Naive thymus-derived CD8-positive, alpha-beta T cell (primary cell): ENCODE measurements at regions not wholly inside any gene's neighbourhood (a gene's known extent, or its start where the extent isn't known, plus 50 kb on each side); places are given as distances from the start of the nearest gene placed in this dataset.

Source experiments
- ATAC-seq, 2 donors: fragments of 150-1000 bp; cut with Tn5 transposase in 1 of 2; sonication (Bioruptor Pico), chemical (Tn5 transposase) in 1 of 2; 1 replicate in 1 of 2; 2 replicates in 1 of 2; pipeline ENCODE4 v1.10.0; 2021; ENCODE audit warnings: mild to moderate bottlenecking in 2 of 2, moderate library complexity in 2 of 2
- POLR2A ChIA-PET: fragments of 350-600 bp; sonication (Branson Sonifier 250); formaldehyde crosslinking; loops from one replicate; lab custom pipeline; 2021; ENCODE audit warnings: antibody characterized with exemption; lab: Charles Lee
- DNase-seq, 10 donors: peaks; one replicate each; pipeline versions ENCODE4 v3.0.0 to v3.0.0-alpha.2; 2020 to 2022
- H3K27ac Mint-ChIP-seq, 10 donors: one replicate each; pipeline ENCODE4 v1.8.0; 2020 to 2022; ENCODE audit warnings: mild to moderate bottlenecking in 10 of 10, mixed read lengths in 10 of 10, moderate library complexity in 4 of 10, inconsistent platforms in 1 of 10
- H3K27me3 Mint-ChIP-seq, 5 donors: one replicate each; pipeline ENCODE4 v1.8.0; 2021 to 2022; ENCODE audit warnings: mixed read lengths in 5 of 5
- H3K36me3 Mint-ChIP-seq, 3 donors: one replicate each; pipeline ENCODE4 v1.8.0; 2020 to 2022; ENCODE audit warnings: mixed read lengths in 3 of 3, mild to moderate bottlenecking in 2 of 3, inconsistent platforms in 1 of 3
- H3K4me1 Mint-ChIP-seq, 4 donors: one replicate each; pipeline ENCODE4 v1.8.0; 2021 to 2022; ENCODE audit warnings: mixed read lengths in 4 of 4
- H3K4me3 Mint-ChIP-seq, 10 donors: one replicate each; pipeline ENCODE4 v1.8.0; 2020 to 2022; ENCODE audit warnings: mild to moderate bottlenecking in 10 of 10, mixed read lengths in 10 of 10, moderate library complexity in 6 of 10, inconsistent platforms in 1 of 10
- H3K9me3 Mint-ChIP-seq, 9 donors: one replicate each; pipeline ENCODE4 v1.8.0; 2020 to 2022; ENCODE audit warnings: mixed read lengths in 9 of 9, mild to moderate bottlenecking in 3 of 9, inconsistent platforms in 1 of 9, moderate library complexity in 1 of 9

DNA sequence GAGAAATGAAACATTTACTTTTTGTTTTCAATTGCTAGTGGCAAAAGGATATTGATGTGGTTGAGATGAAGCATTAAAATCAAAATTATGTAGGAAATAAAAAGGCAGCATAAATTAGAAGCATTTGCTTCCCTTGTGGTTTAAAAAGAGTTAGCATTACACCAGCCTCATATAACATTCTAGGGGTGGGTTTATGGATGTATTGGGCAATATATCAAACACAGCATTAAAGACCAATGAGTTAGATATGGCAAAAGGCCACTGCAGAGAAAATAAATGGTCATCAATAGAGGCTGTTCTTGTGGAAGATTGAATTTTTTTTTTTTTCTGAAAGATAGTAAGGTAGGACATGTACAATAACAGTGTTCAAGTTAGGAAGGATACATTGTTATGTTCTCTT is 473.0 kb downstream of the TLR4 start:
- Mint-ChIP-seq H3K36me3 (no peaks in the 10 kb centered on the region), H3K27ac (no peak overlapping the region), H3K9me3 (peaks cover 0 to 15% (median 2%) of the 10 kb centered on the region in 9 donors), H3K27me3 (peaks cover 0 to 8% (median 0%) of the 10 kb centered on the region in 5 donors), H3K4me3 (no peak overlapping the region), H3K4me1 (no peaks in the 10 kb centered on the region)
- no peak for ATAC-seq
- POLR2A ChIA-PET, result no interaction called here
- DNase-seq, result no peak

DNA sequence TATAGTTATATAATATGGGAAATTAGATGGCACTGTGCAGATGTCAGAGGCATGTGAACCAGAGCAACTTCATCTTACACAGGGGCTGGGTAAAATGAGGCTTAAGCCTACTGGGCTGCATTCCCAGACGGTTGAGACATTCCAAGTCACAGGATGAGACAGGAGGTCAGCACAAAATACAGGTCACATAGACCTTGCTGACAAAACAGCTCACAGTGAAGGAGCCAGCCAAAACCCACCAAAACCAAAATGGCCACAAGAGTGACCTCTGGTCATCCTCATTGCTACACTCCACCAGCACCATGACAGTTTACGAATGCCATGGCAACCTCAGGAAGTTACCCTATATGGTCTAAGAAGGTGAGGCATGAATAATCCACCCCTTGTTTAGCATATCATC is 479.4 kb downstream of the TLR4 start:
- ATAC-seq (no peak), DNase-seq (no peak)
- peaks cover 0 to 22% (median 0%) of the 10 kb centered on the region in 9 donors for H3K9me3 Mint-ChIP-seq
- POLR2A ChIA-PET, result no interaction called here
- H3K4me3 Mint-ChIP-seq, result no peak overlapping the region
- H3K4me1 Mint-ChIP-seq, result no peaks in the 10 kb centered on the region
- no peaks in the 10 kb centered on the region for H3K36me3 Mint-ChIP-seq
- H3K27ac Mint-ChIP-seq, result no peak overlapping the region
- H3K27me3 Mint-ChIP-seq, result peaks cover 0 to 8% (median 0%) of the 10 kb centered on the region in 5 donors

DNA sequence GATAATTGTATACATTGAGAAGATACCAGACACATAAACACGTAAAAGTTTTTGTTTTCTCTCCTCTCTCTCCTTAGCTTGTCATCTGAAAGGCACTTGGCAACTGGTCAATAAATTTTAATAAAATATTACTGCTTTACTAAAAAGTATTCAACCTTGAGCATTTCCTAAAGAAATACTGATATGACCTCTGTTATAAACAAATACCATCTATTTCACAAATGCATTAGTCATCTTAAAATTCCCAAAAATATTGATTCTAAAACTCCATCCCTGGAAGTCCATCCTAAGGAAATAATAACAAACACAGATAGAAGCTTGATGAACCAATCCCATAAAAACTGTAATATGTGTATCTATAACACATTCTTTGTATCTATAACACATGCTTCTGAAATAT is 483.2 kb downstream of the TLR4 start:
- peaks cover 0 to 25% (median 7%) of the 10 kb centered on the region in 9 donors for H3K9me3 Mint-ChIP-seq
- POLR2A ChIA-PET, result no interaction called here
- DNase-seq, result no peak

DNA sequence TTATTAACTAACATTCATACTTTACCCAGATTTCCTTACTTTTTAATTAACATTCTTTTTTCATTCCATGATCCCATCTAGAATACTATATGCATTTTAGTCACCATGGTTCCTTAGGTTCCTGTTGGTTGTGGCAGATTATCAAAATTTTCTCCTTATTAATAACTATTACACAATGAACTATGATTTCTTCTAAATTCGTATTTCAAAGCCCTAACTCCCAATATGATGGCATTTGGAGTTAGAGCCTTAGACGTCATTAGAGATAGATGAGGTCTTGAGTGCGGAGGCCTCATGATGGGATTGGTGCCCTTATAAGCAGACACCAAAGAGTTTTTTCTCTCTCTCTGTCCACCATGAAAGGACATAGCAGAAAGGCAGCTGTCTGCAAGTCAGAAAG is 485.4 kb downstream of the TLR4 start:
- no peak for DNase-seq
- POLR2A ChIA-PET, result no interaction called here
- peaks cover 0 to 10% (median 2%) of the 10 kb centered on the region in 3 donors for H3K36me3 Mint-ChIP-seq

More for the DNA sequence above, 483.2 kb downstream of the TLR4 start:
- no peak for ATAC-seq
- peaks cover 0 to 8% (median 2%) of the 10 kb centered on the region in 5 donors for H3K27me3 Mint-ChIP-seq
- H3K36me3 Mint-ChIP-seq, result peaks cover 0 to 10% (median 2%) of the 10 kb centered on the region in 3 donors
- H3K4me3 Mint-ChIP-seq, result no peak overlapping the region
- H3K27ac Mint-ChIP-seq, result no peak overlapping the region
- no peaks in the 10 kb centered on the region for H3K4me1 Mint-ChIP-seq

DNA sequence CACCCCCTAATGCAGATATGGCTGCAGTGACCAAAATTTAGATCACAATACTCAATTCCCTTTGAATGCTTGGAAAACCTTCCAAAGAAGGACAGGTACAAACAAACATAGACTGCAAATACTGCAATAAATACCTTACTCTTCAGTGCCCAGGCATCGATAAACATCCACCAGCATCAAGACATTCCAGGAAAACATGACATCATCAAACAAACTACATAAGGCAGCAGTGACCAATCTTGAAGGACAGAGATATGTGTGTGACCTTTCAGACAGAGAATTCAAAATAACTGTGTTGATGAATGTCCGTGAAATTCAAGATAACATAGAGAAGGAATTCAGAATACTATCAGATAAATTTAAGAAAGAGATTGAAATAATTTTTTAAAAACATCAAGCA is 488.6 kb downstream of the TLR4 start:
- Mint-ChIP-seq H3K4me3 (no peak overlapping the region), H3K36me3 (peaks cover 0 to 10% (median 2%) of the 10 kb centered on the region in 3 donors), H3K4me1 (no peaks in the 10 kb centered on the region), H3K27me3 (peaks cover 0 to 3% (median 2%) of the 10 kb centered on the region in 5 donors), H3K27ac (no peak overlapping the region), H3K9me3 (peaks cover 2 to 27% (median 16%) of the 10 kb centered on the region in 9 donors)
- POLR2A ChIA-PET, result no interaction called here
- DNase-seq (no peak), ATAC-seq (no peak)

More for the DNA sequence above, 485.4 kb downstream of the TLR4 start:
- Mint-ChIP-seq H3K9me3 (peaks cover 0 to 18% (median 10%) of the 10 kb centered on the region in 9 donors), H3K27me3 (peaks cover 0 to 3% (median 2%) of the 10 kb centered on the region in 5 donors), H3K4me3 (no peak overlapping the region), H3K4me1 (no peaks in the 10 kb centered on the region), H3K27ac (no peak overlapping the region)
- ATAC-seq, result no peak

DNA sequence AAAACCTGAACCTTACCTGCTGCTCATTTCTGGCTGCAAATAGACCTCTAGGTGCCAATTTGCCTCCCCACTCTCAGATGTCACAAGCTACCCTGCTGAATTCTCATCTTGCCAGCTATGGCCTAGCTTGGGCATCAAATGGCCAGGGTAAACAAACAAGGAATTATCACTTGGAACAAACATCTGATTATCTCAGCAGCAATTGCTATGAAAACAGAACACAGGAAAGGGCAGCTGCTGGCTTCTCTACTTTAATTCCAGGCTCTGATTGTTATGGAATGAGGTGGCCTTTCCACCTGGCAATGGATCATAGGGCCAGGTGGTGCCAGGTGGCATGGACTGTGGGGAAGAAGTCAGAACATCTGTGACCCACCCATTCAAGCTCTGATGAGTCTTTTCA is 505.1 kb downstream of the TLR4 start:
- Mint-ChIP-seq H3K4me1 (no peaks in the 10 kb centered on the region), H3K27ac (no peak overlapping the region), H3K9me3 (peaks cover 0 to 12% (median 2%) of the 10 kb centered on the region in 9 donors), H3K36me3 (peaks cover 0 to 10% (median 0%) of the 10 kb centered on the region in 3 donors), H3K4me3 (no peak overlapping the region), H3K27me3 (peaks cover 0 to 4% (median 0%) of the 10 kb centered on the region in 5 donors)
- DNase-seq, result no peak
- POLR2A ChIA-PET, result no interaction called here
- ATAC-seq, result no peak

DNA sequence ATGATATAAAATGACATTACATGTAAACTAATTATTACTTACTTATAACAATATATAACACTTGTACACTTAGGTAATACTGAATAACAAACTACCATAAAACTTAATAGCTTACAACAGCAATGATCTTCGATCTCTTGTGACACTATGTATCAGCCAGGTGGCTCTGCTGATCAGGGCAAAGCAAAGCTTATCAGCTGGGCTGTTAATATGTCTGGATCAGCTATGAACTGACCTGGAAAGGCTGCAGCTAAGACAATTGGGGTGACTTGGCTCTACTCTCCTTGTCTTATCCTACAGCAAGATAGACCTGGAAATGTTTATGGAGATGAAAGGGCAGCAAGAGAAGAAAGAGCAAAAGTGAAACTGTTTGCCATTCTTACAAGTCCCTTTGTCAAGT is 511.3 kb downstream of the TLR4 start:
- no peaks in the 10 kb centered on the region for H3K4me1 Mint-ChIP-seq
- H3K36me3 Mint-ChIP-seq, result no peaks in the 10 kb centered on the region
- no peak overlapping the region for H3K4me3 Mint-ChIP-seq
- peaks cover 0 to 13% (median 0%) of the 10 kb centered on the region in 9 donors for H3K9me3 Mint-ChIP-seq
- ATAC-seq (no peak), DNase-seq (no peak)
- no peak overlapping the region for H3K27ac Mint-ChIP-seq
- POLR2A ChIA-PET, result no interaction called here
- no peaks in the 10 kb centered on the region for H3K27me3 Mint-ChIP-seq

DNA sequence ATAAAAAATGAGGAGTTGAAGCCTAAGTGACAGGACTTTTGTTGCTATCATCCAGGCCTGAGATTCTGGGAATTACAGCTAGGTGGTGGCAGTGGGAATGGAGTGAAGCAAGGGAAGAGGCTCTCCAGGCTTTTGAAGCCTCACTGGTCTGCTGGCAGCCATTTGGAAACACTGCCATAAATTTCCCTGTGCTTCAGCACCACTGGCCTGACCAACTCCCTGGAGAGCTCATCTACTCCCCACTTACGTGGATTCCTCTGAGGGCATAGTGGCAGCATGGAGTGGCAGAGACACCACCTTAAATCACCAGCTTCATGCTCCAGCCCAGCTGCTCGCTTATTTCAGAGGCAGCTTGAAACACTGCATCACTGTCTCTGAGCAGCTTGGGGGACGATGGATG is 518.2 kb downstream of the TLR4 start:
- Mint-ChIP-seq H3K27ac (no peak overlapping the region), H3K4me3 (no peak overlapping the region), H3K27me3 (peaks cover 0 to 10% (median 2%) of the 10 kb centered on the region in 5 donors), H3K36me3 (no peaks in the 10 kb centered on the region), H3K9me3 (peaks cover 0 to 10% (median 0%) of the 10 kb centered on the region in 9 donors), H3K4me1 (no peaks in the 10 kb centered on the region)
- ATAC-seq (no peak), DNase-seq (no peak)
- POLR2A ChIA-PET, result no interaction called here

DNA sequence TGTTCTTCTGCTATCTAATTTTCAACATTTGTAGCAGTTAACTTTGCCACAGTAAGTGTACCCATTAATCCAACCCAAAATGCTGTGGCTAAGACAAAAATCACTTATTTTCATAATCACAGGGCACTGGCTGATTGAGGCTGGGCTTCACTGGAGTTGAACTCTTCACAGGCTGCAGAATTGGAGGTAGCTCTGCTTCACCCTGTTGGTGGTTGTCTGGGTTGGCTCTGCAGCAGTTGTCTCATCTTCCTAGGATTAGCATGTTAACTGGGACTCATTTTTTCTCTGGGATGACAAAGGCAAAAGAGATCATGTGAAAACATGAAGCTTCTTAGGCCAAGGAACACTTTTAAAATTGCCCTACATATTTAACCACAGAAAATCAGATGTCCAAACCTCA is 518.9 kb downstream of the TLR4 start:
- ATAC-seq (no peak), DNase-seq (no peak)
- peaks cover 0 to 9% (median 0%) of the 10 kb centered on the region in 9 donors for H3K9me3 Mint-ChIP-seq
- H3K27ac Mint-ChIP-seq, result no peak overlapping the region
- peaks cover 0 to 10% (median 2%) of the 10 kb centered on the region in 5 donors for H3K27me3 Mint-ChIP-seq
- no peak overlapping the region for H3K4me3 Mint-ChIP-seq
- POLR2A ChIA-PET, result no interaction called here
- no peaks in the 10 kb centered on the region for H3K36me3 Mint-ChIP-seq
- H3K4me1 Mint-ChIP-seq, result no peaks in the 10 kb centered on the region

DNA sequence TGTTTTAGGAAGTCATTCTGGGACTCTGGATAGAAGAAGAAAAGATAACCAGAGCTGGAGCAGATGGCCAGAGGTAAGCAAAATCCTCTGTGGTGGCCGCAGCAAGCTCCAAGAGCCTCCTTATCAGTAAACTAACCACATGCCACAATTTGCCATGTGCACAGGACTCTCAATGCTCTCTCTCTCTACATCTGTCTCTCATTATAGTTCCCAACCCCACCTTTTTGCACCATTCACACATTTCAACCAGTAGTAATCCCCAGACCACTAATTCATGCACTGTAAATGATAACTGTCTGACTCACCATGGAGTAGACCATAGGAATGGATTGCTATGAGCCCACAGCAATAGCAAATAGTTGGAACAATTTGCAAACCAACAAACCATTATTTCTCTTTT is 526.1 kb downstream of the TLR4 start:
- H3K27me3 Mint-ChIP-seq, result peaks cover 0 to 1% (median 0%) of the 10 kb centered on the region in 5 donors
- H3K27ac Mint-ChIP-seq, result no peak overlapping the region
- H3K4me1 Mint-ChIP-seq, result no peaks in the 10 kb centered on the region
- DNase-seq (no peak), ATAC-seq (no peak)
- POLR2A ChIA-PET, result no interaction called here
- H3K4me3 Mint-ChIP-seq, result no peak overlapping the region
- H3K36me3 Mint-ChIP-seq, result no peaks in the 10 kb centered on the region
- peaks cover 0 to 7% (median 0%) of the 10 kb centered on the region in 9 donors for H3K9me3 Mint-ChIP-seq

DNA sequence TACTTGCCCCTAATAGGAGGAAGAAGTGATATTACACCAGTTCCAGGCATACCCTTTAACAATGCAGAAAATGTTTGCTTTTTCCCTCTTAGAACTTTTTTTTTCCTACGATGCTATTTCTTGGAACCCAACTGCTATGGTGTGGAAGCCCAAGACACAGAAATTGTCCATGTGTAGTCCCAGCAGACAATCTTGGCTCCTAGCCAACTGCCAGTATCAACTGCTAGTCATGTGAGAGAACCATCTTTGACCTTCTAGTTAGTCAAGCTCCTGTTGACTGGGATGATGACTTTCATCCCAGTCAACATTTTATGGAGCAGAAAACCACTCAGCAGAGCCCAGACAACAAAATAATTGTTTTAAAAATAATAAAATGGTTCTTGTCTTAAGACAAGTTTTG is 532.4 kb downstream of the TLR4 start:
- no peaks in the 10 kb centered on the region for H3K4me1 Mint-ChIP-seq
- no peak for DNase-seq
- no peak overlapping the region for H3K27ac Mint-ChIP-seq
- H3K36me3 Mint-ChIP-seq, result no peaks in the 10 kb centered on the region
- H3K9me3 Mint-ChIP-seq, result peaks cover 2 to 31% (median 10%) of the 10 kb centered on the region in 9 donors
- H3K27me3 Mint-ChIP-seq, result peaks cover 0 to 1% (median 0%) of the 10 kb centered on the region in 5 donors
- ATAC-seq, result no peak
- no peak overlapping the region for H3K4me3 Mint-ChIP-seq
- POLR2A ChIA-PET, result no interaction called here

DNA sequence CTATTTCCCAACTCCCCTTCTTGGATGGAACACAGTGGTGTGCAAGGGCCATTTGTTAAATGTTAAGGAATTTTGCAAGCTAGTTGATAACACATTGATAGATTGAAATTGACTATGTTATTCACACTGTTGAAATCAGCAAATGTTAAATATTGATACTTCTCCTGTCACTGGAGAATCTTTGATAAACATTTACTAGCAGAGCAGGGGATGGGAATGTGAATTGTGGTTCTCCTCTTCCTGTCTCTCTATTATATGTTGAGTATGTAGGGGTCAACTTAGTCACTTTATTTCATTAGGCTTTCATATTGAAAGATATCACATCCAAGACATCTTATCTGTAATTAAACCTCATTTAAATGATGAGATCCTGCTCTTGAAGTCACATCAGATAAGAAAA is 533.9 kb downstream of the TLR4 start:
- Mint-ChIP-seq H3K36me3 (no peaks in the 10 kb centered on the region), H3K4me1 (no peaks in the 10 kb centered on the region), H3K9me3 (peaks cover 0 to 31% (median 10%) of the 10 kb centered on the region in 9 donors), H3K27ac (no peak overlapping the region), H3K4me3 (no peak overlapping the region), H3K27me3 (peaks cover 0 to 1% (median 0%) of the 10 kb centered on the region in 5 donors)
- ATAC-seq, result no peak
- DNase-seq, result no peak
- POLR2A ChIA-PET, result no interaction called here

DNA sequence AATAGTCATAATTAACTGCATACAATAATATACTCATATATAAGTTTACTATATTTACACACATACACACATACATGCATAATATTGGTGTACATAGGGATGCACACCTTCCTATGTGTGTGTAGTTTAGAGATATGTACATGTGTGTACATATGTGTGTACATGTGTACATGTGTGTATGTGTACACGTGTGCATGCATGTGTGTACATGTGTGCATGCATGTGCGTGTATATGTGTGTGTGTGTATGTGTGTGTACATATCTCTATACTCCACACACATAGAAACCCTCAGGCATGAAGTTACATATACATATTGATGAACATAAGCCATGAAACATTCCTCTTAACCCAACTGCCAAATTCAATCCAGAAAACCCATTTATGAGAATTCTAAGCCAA is 547.8 kb downstream of the TLR4 start:
- peaks cover 0 to 14% (median 6%) of the 10 kb centered on the region in 9 donors for H3K9me3 Mint-ChIP-seq
- peaks cover 0 to 8% (median 0%) of the 10 kb centered on the region in 3 donors for H3K36me3 Mint-ChIP-seq
- no peak overlapping the region for H3K4me3 Mint-ChIP-seq
- no peak for ATAC-seq
- POLR2A ChIA-PET, result no interaction called here
- peaks cover 0 to 1% (median 0%) of the 10 kb centered on the region in 4 donors for H3K4me1 Mint-ChIP-seq
- peaks cover 0 to 5% (median 0%) of the 10 kb centered on the region in 5 donors for H3K27me3 Mint-ChIP-seq
- H3K27ac Mint-ChIP-seq, result no peak overlapping the region
- DNase-seq, result no peak

DNA sequence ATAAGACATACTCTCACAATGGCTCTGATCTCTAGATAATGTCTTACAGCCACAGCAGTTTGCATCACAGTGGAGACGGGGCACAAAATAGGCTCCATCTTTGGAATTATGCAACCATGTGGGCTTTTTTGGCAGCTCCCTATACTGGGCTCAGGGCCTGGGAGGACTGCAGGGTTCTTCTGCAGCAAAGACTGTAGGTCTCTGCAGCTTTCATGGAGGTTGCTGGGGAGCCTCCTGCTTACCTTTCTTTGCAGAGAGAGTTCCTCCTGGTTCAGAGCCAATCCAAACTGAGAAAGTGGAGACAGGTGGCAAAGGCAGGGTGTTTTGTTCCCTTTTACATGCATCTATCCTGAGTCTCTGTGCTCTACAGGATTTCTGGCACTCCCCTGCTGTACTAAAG is 558.0 kb downstream of the TLR4 start:
- peaks cover 0 to 25% (median 7%) of the 10 kb centered on the region in 9 donors for H3K9me3 Mint-ChIP-seq
- no peak overlapping the region for H3K4me3 Mint-ChIP-seq
- no peak for ATAC-seq
- no peak for DNase-seq
- no peaks in the 10 kb centered on the region for H3K4me1 Mint-ChIP-seq
- peaks cover 0 to 2% (median 0%) of the 10 kb centered on the region in 5 donors for H3K27me3 Mint-ChIP-seq
- H3K36me3 Mint-ChIP-seq, result peaks cover 0 to 12% (median 0%) of the 10 kb centered on the region in 3 donors
- POLR2A ChIA-PET, result no interaction called here
- H3K27ac Mint-ChIP-seq, result no peak overlapping the region
